GM21786 (cell line): ENCODE measurements at regions not wholly inside any gene's neighbourhood (a gene's known extent, or its start where the extent isn't known, plus 50 kb on each side); places are given as distances from the start of the nearest gene placed in this dataset.
"Not testable (repeated sequence)": the region's sequence is repeated elsewhere in the genome, so short reads cannot be mapped to it uniquely, and the experiment has no call there.

Experiments used
- ATAC-seq: cut with Tn5 transposase; IDR thresholded peaks from one replicate; pipeline ENCODE4 v1.9.1; 2021; ENCODE audit not compliant: unreplicated experiment

- no peak for ATAC-seq
Observed at GRCh38 chr6:150495126-150495525, 104.6 kb upstream of the PLEKHG1 start.

- no peak for ATAC-seq
Observed at GRCh38 chr6:150496629-150497028, 103.1 kb upstream of the PLEKHG1 start.

- no peak for ATAC-seq
Observed at GRCh38 chr6:150499882-150500312, 99.8 kb upstream of the PLEKHG1 start.

GRCh38 chr6:150500568-150500967, 99.1 kb upstream of the PLEKHG1 start:
- not testable (repeated sequence) for ATAC-seq

GRCh38 chr6:150503041-150503440, 96.6 kb upstream of the PLEKHG1 start:
- no peak for ATAC-seq

GRCh38 chr6:150503586-150504339, 95.9 kb upstream of the PLEKHG1 start:
- ATAC-seq: no peak

GRCh38 chr6:150507361-150507760, 92.3 kb upstream of the PLEKHG1 start:
- ATAC-seq: not testable (repeated sequence)

- no peak for ATAC-seq
Observed at GRCh38 chr6:150510576-150510975, 89.1 kb upstream of the PLEKHG1 start.

GRCh38 chr6:150511313-150511712, 88.4 kb upstream of the PLEKHG1 start:
- no peak for ATAC-seq

- ATAC-seq: no peak
Observed at GRCh38 chr6:150514806-150515380, 84.8 kb upstream of the PLEKHG1 start.

- ATAC-seq: no peak
Observed at GRCh38 chr6:150516199-150516598, 83.5 kb upstream of the PLEKHG1 start.

- ATAC-seq: no peak
Observed at GRCh38 chr6:150517175-150517574, 82.5 kb upstream of the PLEKHG1 start.

- ATAC-seq: no peak
Observed at GRCh38 chr6:150521482-150521881, 78.2 kb upstream of the PLEKHG1 start.

GRCh38 chr6:150523216-150523615, 76.5 kb upstream of the PLEKHG1 start:
- ATAC-seq: not testable (repeated sequence)

- ATAC-seq: no peak
Observed at GRCh38 chr6:150525300-150525699, 74.4 kb upstream of the PLEKHG1 start.

GRCh38 chr6:150527100-150527499, 72.6 kb upstream of the PLEKHG1 start:
- ATAC-seq: no peak

- no peak for ATAC-seq
Observed at GRCh38 chr6:150528648-150529285, 70.9 kb upstream of the PLEKHG1 start.

GRCh38 chr6:150529646-150530045, 70.0 kb upstream of the PLEKHG1 start:
- ATAC-seq: no peak

GRCh38 chr6:150531957-150532356, 67.7 kb upstream of the PLEKHG1 start:
- ATAC-seq: no peak

- no peak for ATAC-seq
Observed at GRCh38 chr6:150534553-150534952, 65.1 kb upstream of the PLEKHG1 start.

GRCh38 chr6:150535151-150535804, 64.4 kb upstream of the PLEKHG1 start:
- no peak for ATAC-seq

- ATAC-seq: no peak
Observed at GRCh38 chr6:150535818-150536220, 63.9 kb upstream of the PLEKHG1 start.
